IMR-90 (cell line): ENCODE measurements at regions not wholly inside any gene's neighbourhood (a gene's known extent, or its start where the extent isn't known, plus 50 kb on each side); places are given as distances from the start of the nearest gene placed in this dataset.

ENCODE experiments used
- BHLHE40 ChIP-seq: fragments of 150-350 bp; IDR thresholded peaks from 2 replicates; pipeline ENCODE4 v1.6.1; 2016; ENCODE audit warnings: mild to moderate bottlenecking, low read depth, low read length
- CTCF ChIP-seq: conservative IDR thresholded peaks from 2 replicates; pipeline ENCODE4 v1.5.1; 2012; ENCODE audit warnings: mild to moderate bottlenecking, low read depth, low read length, improper control_type of control experiment
- MAFK ChIP-seq: IDR thresholded peaks from 2 replicates; pipeline ENCODE4 v1.6.1; 2012; ENCODE audit warnings: low read depth, low read length, improper control_type of control experiment
- MAZ ChIP-seq: IDR thresholded peaks from 2 replicates; pipeline ENCODE4 v1.6.1; 2012; ENCODE audit warnings: low read depth, mild to moderate bottlenecking, low read length, improper control_type of control experiment, moderate library complexity, borderline replicate concordance
- RCOR1 ChIP-seq: IDR thresholded peaks from 2 replicates; pipeline ENCODE4 v1.6.1; 2012; ENCODE audit warnings: mild to moderate bottlenecking, low read length, improper control_type of control experiment; ENCODE audit not compliant: insufficient replicate concordance

DNA sequence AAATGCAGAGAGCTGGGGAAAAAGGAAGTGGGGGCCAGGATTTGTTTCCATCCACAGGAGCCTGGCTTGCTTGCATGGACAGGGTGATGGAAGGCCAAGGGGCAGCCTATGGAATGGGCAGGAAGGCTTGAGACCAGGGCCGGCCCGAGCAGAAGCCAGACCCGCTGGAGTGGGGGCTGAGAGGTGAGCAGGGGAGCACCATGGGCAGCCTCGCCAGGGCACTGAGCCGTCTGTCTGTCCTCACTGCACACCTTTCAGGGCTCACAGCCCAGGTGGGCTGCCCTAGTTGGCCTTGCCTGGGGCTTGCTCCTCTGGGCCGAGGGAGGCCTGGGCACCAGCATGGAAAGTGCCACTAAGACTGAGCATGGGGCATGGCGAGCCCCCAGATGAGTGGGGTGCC, 58.6 kb upstream of the CNOT6 start:
- no peak for TF ChIP-seq BHLHE40
- no peak for TF ChIP-seq CTCF
- no peak for TF ChIP-seq MAZ
- no peak for TF ChIP-seq MAFK
- TF ChIP-seq RCOR1: no peak
